BLaER1 (cell line): ENCODE measurements at regions not wholly inside any gene's neighbourhood (a gene's known extent, or its start where the extent isn't known, plus 50 kb on each side); places are given as distances from the start of the nearest gene placed in this dataset.

Experiments
- H3K27ac ChIP-seq: shearing (Covaris generic); formaldehyde crosslinking; 2 replicates; pipeline ENCODE4 v1.8.1; 2022
- H3K27me3 ChIP-seq: shearing (Covaris generic); formaldehyde crosslinking; 2 replicates; pipeline ENCODE4 v1.8.1; 2022
- H3K36me3 ChIP-seq: shearing (Covaris generic); formaldehyde crosslinking; 2 replicates; pipeline ENCODE4 v1.8.1; 2022
- H3K4me1 ChIP-seq: shearing (Covaris generic); formaldehyde crosslinking; 2 replicates; pipeline ENCODE4 v1.8.1; 2022
- H3K4me2 ChIP-seq: shearing (Covaris generic); formaldehyde crosslinking; 2 replicates; pipeline ENCODE4 v1.8.1; 2022
- H3K4me3 ChIP-seq: shearing (Covaris generic); formaldehyde crosslinking; 2 replicates; pipeline ENCODE4 v1.8.1; 2022
- H3K9ac ChIP-seq: shearing (Covaris generic); formaldehyde crosslinking; 2 replicates; pipeline ENCODE4 v1.8.1; 2022
- H3K9me3 ChIP-seq: shearing (Covaris generic); formaldehyde crosslinking; 2 replicates; pipeline ENCODE4 v1.8.1; 2022
- H4K20me1 ChIP-seq: shearing (Covaris generic); formaldehyde crosslinking; 2 replicates; pipeline ENCODE4 v1.8.1; 2022
- Cebpa-rat ChIP-seq: shearing (Covaris generic); IDR thresholded peaks from 2 replicates; pipeline ENCODE4 v1.8.1; 2022

GRCh38 chrX:20971250-20971649, 403.0 kb upstream of the CNKSR2 start:
- Histone ChIP-seq H3K27me3 (no peaks in the 10 kb centered on the region), H3K9me3 (no peaks in the 10 kb centered on the region), H4K20me1 (no peaks in the 10 kb centered on the region), H3K36me3 (no peaks in the 10 kb centered on the region), H3K4me2 (no peak overlapping the region), H3K4me3 (no peak overlapping the region), H3K27ac (no peak overlapping the region), H3K4me1 (no peaks in the 10 kb centered on the region), H3K9ac (no peak overlapping the region)
- no peak for TF ChIP-seq Cebpa-rat

- Histone ChIP-seq H4K20me1 (no peaks in the 10 kb centered on the region), H3K9ac (no peak overlapping the region), H3K4me3 (no peak overlapping the region), H3K27me3 (no peaks in the 10 kb centered on the region), H3K9me3 (no peaks in the 10 kb centered on the region), H3K36me3 (no peaks in the 10 kb centered on the region), H3K27ac (no peak overlapping the region), H3K4me1 (no peaks in the 10 kb centered on the region), H3K4me2 (no peak overlapping the region)
- no peak for TF ChIP-seq Cebpa-rat
Observed at GRCh38 chrX:20969565-20969964, 404.7 kb upstream of the CNKSR2 start.

GRCh38 chrX:20968996-20969395, 405.2 kb upstream of the CNKSR2 start:
- Histone ChIP-seq H3K4me2 (no peak overlapping the region), H3K4me1 (no peaks in the 10 kb centered on the region), H3K9ac (no peak overlapping the region), H3K9me3 (no peaks in the 10 kb centered on the region), H3K27me3 (no peaks in the 10 kb centered on the region), H3K4me3 (no peak overlapping the region), H3K27ac (no peak overlapping the region), H4K20me1 (no peaks in the 10 kb centered on the region), H3K36me3 (no peaks in the 10 kb centered on the region)
- no peak for TF ChIP-seq Cebpa-rat

GRCh38 chrX:20967725-20968124, 406.5 kb upstream of the CNKSR2 start:
- Histone ChIP-seq H3K9ac (no peak overlapping the region), H3K27ac (no peak overlapping the region), H3K4me3 (no peak overlapping the region), H3K4me2 (no peak overlapping the region), H3K27me3 (no peaks in the 10 kb centered on the region), H4K20me1 (no peaks in the 10 kb centered on the region), H3K4me1 (no peaks in the 10 kb centered on the region), H3K9me3 (no peaks in the 10 kb centered on the region), H3K36me3 (no peaks in the 10 kb centered on the region)
- TF ChIP-seq Cebpa-rat: no peak

- Histone ChIP-seq H3K9ac (no peak overlapping the region), H4K20me1 (no peaks in the 10 kb centered on the region), H3K4me2 (no peak overlapping the region), H3K4me3 (no peak overlapping the region), H3K27me3 (no peaks in the 10 kb centered on the region), H3K27ac (no peak overlapping the region), H3K9me3 (no peaks in the 10 kb centered on the region), H3K4me1 (no peaks in the 10 kb centered on the region), H3K36me3 (no peaks in the 10 kb centered on the region)
- TF ChIP-seq Cebpa-rat: no peak
Observed at GRCh38 chrX:20965270-20966044, 408.8 kb upstream of the CNKSR2 start.

- Histone ChIP-seq H3K4me3 (no peak overlapping the region), H4K20me1 (no peaks in the 10 kb centered on the region), H3K4me2 (no peak overlapping the region), H3K9ac (no peak overlapping the region), H3K4me1 (no peaks in the 10 kb centered on the region), H3K36me3 (no peaks in the 10 kb centered on the region), H3K27ac (no peak overlapping the region), H3K27me3 (no peaks in the 10 kb centered on the region), H3K9me3 (no peaks in the 10 kb centered on the region)
- TF ChIP-seq Cebpa-rat: no peak
Observed at GRCh38 chrX:20954014-20954413, 420.2 kb upstream of the CNKSR2 start.

- Histone ChIP-seq H3K4me3 (no peak overlapping the region), H3K4me2 (no peak overlapping the region), H4K20me1 (no peaks in the 10 kb centered on the region), H3K9ac (no peak overlapping the region), H3K27ac (no peak overlapping the region), H3K36me3 (no peaks in the 10 kb centered on the region), H3K4me1 (no peaks in the 10 kb centered on the region), H3K27me3 (no peaks in the 10 kb centered on the region), H3K9me3 (no peaks in the 10 kb centered on the region)
- no peak for TF ChIP-seq Cebpa-rat
Observed at GRCh38 chrX:20952180-20952579, 422.0 kb upstream of the CNKSR2 start.

- Histone ChIP-seq H4K20me1 (no peaks in the 10 kb centered on the region), H3K36me3 (no peaks in the 10 kb centered on the region), H3K27me3 (no peaks in the 10 kb centered on the region), H3K9me3 (no peaks in the 10 kb centered on the region), H3K9ac (no peak overlapping the region), H3K27ac (no peak overlapping the region), H3K4me1 (no peaks in the 10 kb centered on the region), H3K4me2 (no peak overlapping the region), H3K4me3 (no peak overlapping the region)
- TF ChIP-seq Cebpa-rat: no peak
Observed at GRCh38 chrX:20951016-20951810, 423.0 kb upstream of the CNKSR2 start.

- no peaks in the 10 kb centered on the region for H4K20me1 ChIP-seq
- H3K4me3 ChIP-seq: no peak overlapping the region
- no peak for TF ChIP-seq Cebpa-rat
- H3K27ac ChIP-seq: no peak overlapping the region
- no peaks in the 10 kb centered on the region for H3K4me1 ChIP-seq
- H3K27me3 ChIP-seq: no peaks in the 10 kb centered on the region
- no peaks in the 10 kb centered on the region for H3K9me3 ChIP-seq
- no peak overlapping the region for H3K4me2 ChIP-seq
- H3K36me3 ChIP-seq: no peaks in the 10 kb centered on the region
- H3K9ac ChIP-seq: no peak overlapping the region
Observed at GRCh38 chrX:20947411-20947912, 426.8 kb upstream of the CNKSR2 start.

- no peaks in the 10 kb centered on the region for H4K20me1 ChIP-seq
- H3K9ac ChIP-seq: no peak overlapping the region
- no peak overlapping the region for H3K4me3 ChIP-seq
- H3K36me3 ChIP-seq: no peaks in the 10 kb centered on the region
- H3K27ac ChIP-seq: no peak overlapping the region
- H3K4me2 ChIP-seq: no peak overlapping the region
- H3K4me1 ChIP-seq: no peaks in the 10 kb centered on the region
- H3K9me3 ChIP-seq: no peaks in the 10 kb centered on the region
- H3K27me3 ChIP-seq: no peaks in the 10 kb centered on the region
- no peak for TF ChIP-seq Cebpa-rat
Observed at GRCh38 chrX:20913760-20914159, 460.5 kb upstream of the CNKSR2 start.
